ENCODE measurements at regions not wholly inside any gene's neighbourhood (a gene's known extent, or its start where the extent isn't known, plus 50 kb on each side); places are given as distances from the start of the nearest gene placed in this dataset.
"Not testable (repeated sequence)": the region's sequence is repeated elsewhere in the genome, so short reads cannot be mapped to it uniquely, and the experiment has no call there.

DNA sequence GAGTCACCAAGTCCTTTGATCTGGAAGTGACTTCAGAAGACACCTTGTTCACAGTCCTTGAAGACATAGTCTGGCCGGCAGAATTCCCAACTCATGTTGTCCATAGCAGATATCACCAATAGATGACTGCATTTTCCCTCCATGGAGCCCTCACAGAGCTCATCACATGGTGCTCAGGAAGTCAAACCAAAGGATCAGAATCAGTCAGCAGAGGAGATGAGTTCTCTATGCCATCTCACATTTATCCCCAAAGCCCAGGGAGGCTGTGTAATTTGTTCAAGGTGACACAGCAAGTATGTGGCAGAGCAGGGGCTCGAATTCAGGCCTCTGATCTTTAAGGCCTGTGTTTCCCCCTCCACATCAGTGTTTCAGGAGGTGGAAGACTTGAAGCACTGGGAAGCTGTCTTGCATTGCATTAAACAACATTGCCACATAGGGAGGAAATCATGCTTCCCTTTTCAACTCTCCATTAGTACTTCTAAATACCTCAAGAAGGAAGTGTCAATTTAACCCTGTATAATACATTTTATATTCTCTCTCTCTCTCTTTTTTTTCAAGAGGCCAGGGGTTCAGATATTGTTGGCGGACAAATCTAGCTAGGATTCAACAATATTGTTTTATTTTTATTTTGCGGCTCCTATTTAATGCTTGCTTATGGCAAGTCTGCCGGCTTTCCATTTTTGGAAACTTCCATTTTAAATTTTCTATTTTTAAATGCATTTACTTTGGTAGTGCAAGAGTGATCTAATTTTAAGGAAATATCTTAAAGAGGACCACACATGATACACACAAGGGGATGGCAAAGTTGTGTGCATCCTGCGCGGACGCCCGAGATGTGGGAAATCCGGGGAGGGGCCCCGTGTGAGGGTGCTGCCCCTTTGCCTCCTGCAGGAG lies 61.9 kb downstream of the NPIPB5 start:
- not testable (repeated sequence) for DNase-seq

- not testable (repeated sequence) for DNase-seq
Measured at GRCh38 chr16:22573225-22573530, 62.5 kb downstream of the NPIPB5 start.

DNA sequence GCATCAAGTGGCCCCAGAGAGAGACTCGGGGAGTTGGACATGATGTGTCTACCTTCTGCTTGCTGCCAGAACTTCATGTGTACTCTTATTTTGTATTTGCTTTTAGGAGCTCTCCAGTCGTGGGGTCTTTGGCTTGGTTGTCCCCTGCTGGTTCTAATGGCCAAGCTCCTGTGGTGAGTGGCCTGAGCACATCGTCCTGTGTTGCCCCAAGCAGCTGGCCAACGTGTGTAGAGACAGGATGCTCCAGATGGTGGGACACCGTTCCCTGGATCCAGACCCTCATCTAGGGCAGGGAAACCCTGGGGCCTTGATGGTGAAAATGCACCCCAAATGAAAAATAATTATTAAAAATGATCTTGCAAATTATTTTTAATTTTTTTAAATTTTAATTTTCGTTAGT lies 65.8 kb downstream of the NPIPB5 start:
- not testable (repeated sequence) for DNase-seq

GRCh38 chr16:22583195-22583594 lies 72.5 kb downstream of the NPIPB5 start:
- DNase-seq = not testable (repeated sequence)

GRCh38 chr16:22584459-22584858 lies 73.8 kb downstream of the NPIPB5 start:
- not testable (repeated sequence) for DNase-seq

DNA sequence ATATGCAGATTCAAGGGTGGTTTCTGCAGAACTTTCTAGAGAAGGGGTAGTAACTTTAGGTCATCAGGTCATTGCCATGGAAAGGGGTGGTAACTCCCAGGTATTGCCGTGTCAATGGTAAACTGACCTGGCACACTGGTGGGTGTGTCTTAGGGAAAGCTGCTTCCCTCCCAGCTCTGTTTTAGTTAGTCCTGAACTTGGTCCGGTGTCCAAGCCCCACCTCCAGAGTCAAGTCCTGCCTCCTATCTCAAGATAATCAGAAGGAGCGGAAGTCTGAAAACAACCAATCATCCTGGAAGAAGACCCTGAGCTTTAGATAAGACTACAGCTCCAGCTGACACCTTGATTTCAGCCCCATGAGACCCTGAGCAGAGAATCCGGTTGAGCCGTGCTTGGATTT lies 74.2 kb downstream of the NPIPB5 start:
- not testable (repeated sequence) for DNase-seq

DNA sequence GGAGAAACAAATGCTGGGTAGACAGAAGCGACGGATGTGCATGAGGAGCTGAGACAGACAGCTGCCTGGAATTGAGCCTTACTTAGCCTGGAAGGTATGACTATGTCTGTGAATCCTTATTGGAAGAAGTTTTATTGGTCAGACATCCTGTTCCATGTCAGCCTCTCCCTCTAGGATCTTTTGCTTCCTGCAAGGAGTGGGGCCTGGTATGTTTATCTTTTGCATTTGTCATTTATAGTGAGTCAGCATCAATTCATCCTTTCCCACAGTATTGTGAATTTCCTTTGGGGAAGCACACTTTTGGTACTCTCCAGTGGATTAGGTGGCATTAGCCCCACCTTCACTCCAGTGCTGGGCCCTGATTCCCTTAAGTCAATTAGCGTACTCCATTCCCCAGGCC lies 74.7 kb downstream of the NPIPB5 start:
- DNase-seq = not testable (repeated sequence)

GRCh38 chr16:22586732-22587131 lies 76.0 kb downstream of the NPIPB5 start:
- not testable (repeated sequence) for DNase-seq

- not testable (repeated sequence) for DNase-seq
Measured at GRCh38 chr16:22589757-22590156, 79.1 kb downstream of the NPIPB5 start.

DNA sequence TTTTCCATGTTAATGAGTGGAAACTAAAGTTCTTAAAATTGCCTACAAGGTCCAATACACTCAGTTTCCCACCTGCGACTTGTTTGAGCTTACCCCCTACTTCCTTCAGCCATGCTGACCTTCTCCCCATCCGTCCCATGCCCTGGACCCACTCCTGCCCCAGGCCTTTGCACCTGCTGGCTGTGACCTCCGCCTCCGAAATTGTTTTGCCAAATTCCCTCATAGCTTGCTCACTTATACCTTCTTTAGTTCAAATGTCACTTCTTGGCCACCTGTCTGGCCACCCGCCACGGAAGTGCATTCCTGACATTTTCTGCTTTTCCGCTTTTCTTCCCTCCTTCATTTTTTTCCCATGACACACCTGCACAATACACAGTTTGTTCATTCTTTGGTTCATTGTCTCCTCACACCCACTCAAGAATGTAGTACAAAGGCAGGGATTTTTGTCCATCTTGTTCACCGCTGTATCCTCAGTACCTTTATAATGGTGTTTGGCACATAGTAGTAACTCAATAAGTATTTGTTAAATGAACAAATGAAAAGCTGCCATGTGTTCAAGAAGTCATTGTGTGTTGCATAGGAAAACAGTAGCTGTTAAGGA lies 85.9 kb downstream of the NPIPB5 start:
- DNase-seq = not testable (repeated sequence)

DNA sequence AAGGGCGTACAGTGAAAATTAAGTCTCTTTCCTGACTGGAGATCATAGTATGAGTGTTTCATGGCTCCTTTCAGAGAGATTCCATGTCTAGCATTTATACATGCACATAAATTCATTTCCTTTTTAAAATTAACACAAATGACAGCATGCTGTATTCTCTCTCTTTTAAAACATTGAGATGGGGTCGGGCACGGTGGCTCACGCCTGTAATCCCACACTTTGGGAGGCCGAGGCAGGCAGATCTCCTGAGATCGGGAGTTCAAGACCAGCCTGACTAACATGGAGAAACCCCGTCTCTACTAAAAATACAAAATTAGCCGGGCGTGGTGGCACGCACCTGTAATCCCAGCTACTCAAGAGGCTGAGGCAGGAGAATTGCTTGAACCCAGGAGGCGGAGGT lies 93.1 kb downstream of the NPIPB5 start:
- not testable (repeated sequence) for DNase-seq

DNA sequence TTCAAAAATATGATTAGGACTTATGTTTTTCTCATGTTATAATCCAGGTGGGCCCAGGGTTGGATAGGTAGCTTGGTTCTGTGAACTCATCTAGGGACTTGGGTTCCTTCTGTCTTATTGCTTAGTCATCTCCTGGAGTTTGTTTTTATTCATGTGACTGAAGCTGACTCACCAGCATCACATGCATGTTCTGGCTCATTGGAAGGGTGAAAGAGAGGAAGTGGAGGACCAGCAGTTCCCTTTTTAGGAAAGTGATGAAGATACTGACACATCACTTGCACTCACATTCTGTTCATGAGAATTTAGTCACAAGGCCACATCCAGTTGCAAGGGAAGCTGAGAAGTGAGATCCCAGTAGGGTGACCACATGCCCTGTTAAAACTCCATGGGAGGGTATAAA lies 95.9 kb downstream of the NPIPB5 start:
- DNase-seq = not testable (repeated sequence)

DNA sequence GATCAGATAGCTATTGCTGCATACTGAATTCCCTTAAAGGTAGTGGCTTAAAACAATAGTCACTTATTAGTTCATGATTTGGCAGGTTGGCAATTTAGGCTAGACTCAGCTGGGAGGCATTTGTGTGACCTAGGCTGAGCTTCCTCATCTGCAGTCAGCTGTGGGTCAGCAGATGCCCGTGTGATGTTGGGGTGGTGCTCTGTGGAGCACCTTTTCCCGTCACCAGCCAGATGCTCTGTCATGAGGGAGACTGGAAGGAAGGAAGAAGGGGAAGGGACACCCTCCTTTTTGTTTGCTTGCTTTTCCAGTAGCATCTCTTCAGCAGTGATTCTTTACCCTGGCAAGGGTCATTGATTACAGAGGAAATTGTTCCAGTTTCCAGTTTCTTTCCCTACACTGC lies 99.1 kb downstream of the NPIPB5 start:
- DNase-seq = not testable (repeated sequence)

DNA sequence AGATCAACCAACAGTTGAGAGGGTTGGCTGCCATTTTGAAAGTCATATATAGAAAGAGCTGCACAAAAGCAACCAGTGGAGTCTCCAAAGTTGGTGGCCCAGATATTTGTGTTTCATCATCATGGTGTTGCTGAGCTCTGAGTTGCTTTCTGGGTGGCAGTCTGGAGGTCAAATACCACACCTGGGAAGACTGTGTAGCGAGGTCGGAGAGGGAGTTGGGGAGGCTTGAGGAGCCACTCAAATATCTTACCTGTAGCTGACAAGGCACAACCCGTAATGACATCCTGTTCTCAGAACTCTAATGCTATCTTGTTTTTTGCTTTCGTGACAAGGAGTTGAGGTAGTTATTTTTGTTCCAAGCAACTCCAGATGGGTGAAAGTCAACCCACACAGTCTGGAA lies 100.4 kb downstream of the NPIPB5 start:
- DNase-seq = not testable (repeated sequence)

- no peak for DNase-seq
Measured at GRCh38 chr16:22614271-22614947, 103.7 kb downstream of the NPIPB5 start.

- DNase-seq = no peak
Measured at GRCh38 chr16:22618842-22619241, 108.2 kb downstream of the NPIPB5 start.

DNA sequence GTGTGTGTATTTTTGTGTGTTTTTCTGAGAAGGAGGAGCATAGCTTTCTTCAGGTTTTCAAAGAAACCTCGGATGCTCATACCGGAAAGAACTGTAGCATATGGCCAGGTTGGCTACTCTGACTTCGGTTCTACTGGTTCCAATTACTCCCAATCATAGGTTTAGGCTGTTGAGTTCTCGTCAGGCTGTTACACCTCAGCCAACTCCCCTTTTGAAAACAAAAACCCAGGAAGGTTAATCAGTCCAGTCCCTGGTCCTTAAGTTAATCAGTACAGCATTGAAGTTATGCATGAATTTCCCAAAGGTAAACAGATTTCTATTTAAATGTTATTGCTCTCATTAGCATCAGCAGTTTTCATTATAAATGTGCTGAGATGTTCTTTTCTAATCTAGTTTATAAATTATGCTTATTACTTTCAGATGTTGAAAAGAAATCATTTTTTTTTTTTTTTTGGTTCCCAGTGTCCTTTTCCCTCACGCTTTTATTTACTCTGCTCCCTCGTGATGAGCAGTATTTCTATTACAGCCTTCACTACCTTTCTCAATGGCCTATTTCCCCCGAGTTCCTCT lies 111.0 kb downstream of the NPIPB5 start:
- no peak for DNase-seq

GRCh38 chr16:22622703-22623102 lies 112.0 kb downstream of the NPIPB5 start:
- no peak for DNase-seq

- DNase-seq = no peak
Measured at GRCh38 chr16:22623351-22623781, 112.7 kb downstream of the NPIPB5 start.

GRCh38 chr16:22624038-22624799 lies 113.5 kb downstream of the NPIPB5 start:
- no peak for DNase-seq

DNA sequence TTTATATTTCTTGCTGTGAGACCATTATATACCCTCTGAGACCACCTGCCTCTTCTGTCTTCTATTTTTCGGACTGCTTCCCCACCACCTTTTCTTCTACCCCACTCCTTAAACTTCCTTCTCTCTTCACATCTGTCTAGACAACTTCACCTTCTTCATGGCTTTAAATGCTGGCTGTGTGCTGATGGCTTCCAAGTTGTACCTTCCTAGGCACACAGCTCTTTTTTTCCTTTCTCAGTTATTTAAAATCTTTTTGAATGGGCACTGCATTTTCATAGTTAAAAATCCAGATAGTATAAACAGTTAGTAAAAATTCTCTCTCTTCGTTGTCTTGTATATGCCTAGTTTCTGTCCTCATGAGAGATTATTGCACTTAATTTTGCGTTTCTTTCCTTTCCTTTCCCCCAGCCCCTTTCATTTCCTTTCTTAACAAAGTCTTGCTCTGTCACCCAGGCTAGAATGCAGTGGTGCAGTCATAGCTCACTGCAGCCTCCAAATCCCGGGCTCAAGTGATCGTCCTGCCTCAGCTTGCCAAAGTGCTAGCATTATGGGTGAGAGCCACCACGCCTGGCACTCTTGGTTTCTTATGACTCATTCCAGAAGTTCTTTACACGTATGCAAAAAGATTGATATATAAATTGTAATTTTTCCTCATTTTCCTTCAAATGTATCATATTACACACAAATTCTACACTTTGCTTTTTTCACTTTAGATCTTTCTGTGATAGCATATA lies 114.3 kb downstream of the NPIPB5 start:
- no peak for DNase-seq

- no peak for DNase-seq
Measured at GRCh38 chr16:22625967-22626366, 115.3 kb downstream of the NPIPB5 start.
